ENCODE measurements at regions not wholly inside any gene's neighbourhood (a gene's known extent, or its start where the extent isn't known, plus 50 kb on each side); places are given as distances from the start of the nearest gene placed in this dataset.
A peak's percentile ranks its signal among the peaks of the same experiment; 100 is the strongest.
"Not testable (repeated sequence)": the region's sequence is repeated elsewhere in the genome, so short reads cannot be mapped to it uniquely, and the experiment has no call there.

DNA sequence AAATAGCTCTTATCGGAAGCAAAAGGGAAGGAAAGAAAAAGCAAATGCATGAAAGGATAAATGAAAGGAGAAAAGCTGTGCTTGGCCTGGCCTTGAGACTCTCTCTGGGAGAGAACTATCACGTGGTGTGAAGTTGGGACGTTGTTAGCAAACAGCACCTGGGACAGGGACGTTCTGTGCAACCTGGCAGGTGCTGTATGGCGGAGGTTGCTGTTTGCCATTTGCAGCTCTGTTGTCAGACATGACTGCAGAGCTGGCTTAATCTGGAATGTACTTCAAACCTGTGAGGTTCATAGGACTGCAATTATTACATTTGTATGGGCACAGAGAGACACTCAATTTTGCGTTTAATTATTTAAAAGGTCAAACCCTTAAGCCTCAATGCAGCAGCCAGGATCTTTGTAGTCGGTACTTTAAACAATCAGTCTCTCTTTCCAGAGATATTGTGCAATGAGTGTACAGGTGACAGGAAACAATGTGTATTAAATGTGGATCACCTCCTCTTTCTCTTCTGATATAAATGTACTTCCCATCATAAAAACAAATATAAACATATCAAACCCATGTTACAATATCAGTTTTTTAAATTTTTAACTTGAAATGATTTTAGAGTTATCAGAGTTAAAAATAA, 800.5 kb upstream of the KCND2 start:
- DNase-seq, result peak; percentile 63

DNA sequence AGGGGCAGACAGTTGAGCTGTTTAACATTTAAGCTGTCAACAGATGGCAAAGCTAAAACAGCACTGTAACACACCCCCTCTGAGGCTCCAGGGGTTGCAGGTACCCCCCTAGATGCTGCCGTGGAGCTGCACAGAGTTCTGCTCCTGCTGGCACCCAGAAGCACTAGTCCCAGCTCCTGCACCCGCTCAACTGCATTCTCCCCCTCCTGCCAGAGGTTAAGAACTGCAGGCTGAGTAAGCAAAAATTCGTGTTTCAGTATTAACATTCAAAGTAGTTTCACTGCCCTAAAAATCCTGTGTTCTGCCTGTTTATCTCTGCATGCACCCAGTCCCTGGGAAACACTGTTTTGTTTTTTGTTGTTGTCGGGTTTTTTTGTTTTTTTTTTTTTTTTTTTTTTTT, 790.8 kb upstream of the KCND2 start:
- DNase-seq, result no peak

DNA sequence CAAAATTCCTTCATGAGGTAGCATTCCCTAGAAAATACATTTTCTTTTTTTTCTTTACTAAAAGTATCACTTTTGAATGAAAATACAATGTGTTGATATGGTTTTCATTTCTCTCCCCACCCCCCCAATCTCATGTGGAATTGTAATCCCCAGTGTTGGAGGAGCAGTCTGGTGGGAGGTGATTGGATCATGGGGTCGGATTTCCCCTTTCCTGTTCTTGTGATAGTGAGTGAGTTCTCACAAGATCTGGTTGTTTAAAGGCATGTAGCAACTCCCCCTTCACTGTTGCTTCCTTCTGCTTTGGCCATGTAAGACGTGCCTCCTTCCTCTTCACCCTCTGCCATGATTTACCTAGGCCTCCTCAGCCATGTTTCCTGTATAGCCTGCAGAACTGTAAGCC, 790.3 kb upstream of the KCND2 start:
- no peak for DNase-seq

DNA sequence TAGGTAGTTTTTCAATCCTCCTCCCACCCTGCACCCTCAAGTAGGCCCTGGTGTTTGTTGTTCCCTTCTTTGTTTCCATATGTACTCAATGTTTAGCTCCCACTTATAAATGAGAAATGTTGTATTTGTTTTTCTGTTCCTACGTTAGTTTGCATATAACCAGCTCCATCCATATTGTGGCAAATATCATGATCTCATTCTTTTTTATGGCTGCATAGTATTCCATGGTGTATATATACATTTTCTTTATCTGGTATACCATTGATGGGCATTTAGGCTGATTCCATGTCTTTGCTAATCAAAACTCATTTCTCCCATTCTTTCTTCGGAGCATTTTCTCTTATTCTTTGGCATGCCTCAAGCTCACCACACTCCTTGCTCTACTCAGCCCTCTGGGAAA, 789.6 kb upstream of the KCND2 start:
- no peak for DNase-seq

DNA sequence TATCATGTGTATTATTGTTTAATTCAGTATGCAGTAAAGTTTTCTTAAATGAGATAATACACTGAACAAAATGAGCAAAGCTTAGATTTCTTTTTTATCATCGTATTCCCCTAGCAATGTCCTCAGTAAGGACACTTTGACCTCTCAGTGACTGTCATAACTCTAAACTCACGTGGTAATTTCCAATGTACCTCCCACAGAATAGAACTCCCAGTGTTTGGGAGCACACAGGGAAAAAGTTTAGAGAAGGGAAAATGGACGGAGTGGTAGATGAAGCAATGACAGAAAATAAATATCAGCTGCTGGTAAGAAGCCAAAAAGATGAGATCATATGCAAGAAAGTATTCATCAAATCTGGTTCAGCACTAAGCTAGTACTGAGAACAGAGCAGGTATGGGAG, 758.6 kb upstream of the KCND2 start:
- DNase-seq, result no peak

DNA sequence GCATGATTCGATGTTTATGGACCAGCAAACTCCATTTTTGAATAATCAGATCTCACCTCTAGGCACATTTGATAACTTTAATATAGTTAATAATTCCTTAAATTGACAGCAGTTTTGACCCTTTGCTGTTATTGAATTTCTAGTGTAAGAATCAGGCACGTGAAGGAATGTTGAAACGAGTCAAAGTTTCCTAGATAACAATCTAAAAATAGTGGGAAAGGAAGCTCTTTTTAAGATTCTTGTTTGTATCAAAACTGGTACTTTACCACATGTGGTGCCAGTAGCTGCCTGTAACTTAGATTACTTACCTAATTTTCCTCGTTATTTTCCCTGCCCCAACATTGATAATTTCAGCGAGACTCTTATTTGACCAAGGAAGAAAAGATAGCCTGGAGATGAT, 757.8 kb upstream of the KCND2 start:
- no peak for DNase-seq

DNA sequence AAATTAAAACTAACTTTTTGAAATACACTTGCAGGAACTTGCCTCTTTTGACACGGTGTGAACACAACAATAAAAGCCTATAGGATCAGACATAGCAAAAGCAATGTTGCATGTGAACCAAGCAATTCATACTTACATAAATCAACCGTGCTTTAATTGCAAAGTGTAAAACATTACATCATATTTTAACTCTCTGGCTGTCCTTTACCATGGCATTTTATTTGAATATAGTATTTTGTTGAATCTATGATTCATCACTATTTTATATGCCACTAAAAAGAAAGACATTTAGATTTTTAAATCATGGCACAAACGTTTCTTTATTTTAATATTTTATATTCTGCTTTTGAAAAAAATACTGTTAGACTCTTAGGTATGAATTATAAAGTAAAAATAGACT, 757.0 kb upstream of the KCND2 start:
- DNase-seq, result no peak

DNA sequence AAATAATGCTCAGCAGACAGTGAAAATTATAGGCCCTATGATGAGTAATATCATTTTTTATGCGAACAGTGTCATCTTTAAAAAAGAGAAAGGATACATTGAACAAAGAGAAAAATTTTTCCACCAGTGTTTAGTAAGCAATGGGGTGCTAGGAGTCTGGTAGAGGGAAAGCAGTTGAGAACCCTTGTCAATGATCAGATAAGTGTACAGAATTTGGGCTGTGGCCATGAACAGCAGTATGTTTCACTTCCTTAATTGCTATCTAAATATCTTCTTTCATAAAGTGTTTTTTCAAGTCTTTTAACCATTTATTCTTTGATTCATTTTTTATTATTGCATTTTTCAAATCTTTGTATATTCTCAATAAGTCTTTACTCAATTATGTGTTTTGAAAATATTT, 750.7 kb upstream of the KCND2 start:
- no peak for DNase-seq

DNA sequence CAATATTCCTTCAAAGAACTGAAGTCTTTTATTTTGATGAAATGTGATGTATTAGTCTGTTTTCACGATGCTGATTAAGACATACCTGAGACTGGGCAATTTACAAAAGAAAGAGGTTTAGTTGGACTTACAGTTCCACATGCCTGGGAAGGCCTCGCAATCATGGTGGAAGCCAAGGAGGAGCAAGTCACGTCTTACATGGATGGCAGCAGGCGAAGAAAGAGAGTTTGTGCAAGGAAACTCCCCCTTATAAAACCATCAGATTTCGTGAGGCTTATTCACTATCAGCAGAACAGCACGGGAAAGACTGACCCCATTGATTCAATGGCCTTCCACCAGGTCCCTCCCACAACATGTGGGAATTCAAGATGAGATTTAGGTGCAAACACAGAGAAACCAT, 750.3 kb upstream of the KCND2 start:
- no peak for DNase-seq

DNA sequence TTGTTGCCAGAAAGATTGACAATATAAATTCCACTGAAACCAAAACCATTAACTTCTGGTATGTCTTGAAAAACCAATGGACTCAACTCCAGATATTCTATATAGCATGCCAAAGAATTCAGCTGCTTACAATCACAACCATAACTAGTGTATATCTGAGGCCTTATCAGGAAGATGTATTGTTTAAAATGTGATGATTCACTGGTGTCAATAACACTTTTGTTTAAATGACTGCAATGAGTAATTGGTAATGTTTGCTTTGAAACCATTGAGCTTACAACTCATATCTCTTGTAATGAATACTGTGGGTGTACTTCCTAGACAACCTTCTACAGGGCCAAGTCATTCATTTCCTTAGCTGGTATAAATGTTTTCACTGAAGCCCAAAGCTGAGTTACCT, 727.9 kb upstream of the KCND2 start:
- DNase-seq, result no peak

DNA sequence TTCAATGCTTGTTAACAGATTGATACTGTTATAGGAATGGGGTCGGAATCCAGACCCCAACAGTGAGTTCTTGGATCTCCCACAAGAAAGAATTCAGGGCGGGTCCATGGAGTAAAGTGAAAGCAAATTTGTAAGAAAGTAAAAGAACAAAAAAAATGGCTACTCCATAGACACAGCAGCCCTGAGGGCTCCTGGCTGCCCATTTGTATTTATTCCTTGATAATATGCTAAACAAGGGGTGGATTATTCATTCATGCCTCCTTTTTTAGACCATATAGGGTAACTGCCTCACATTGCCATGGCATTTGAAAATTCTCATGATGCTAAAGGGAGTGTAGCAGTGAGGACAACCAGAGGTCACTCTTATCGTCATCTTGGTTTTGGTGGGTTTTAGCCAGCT, 717.2 kb upstream of the KCND2 start:
- no peak for DNase-seq

DNA sequence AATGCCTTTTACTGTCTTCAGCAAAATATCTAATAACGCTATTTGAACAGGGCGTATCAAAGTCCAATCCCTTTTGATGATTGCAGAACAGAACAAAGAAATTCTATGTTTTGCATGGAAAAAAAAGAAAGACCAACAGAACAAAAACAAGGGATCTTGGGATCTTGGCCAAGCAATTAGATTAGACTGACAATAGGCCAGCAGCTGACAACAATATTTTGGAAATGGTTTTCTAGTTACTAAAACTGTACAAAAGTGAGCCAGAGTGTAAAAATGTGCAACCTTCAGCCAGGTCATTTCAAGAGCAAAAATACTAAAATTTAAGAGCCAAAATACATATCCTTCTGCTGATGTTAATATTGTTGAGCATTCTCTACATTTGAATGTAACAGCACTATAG, 716.5 kb upstream of the KCND2 start:
- DNase-seq, result no peak

DNA sequence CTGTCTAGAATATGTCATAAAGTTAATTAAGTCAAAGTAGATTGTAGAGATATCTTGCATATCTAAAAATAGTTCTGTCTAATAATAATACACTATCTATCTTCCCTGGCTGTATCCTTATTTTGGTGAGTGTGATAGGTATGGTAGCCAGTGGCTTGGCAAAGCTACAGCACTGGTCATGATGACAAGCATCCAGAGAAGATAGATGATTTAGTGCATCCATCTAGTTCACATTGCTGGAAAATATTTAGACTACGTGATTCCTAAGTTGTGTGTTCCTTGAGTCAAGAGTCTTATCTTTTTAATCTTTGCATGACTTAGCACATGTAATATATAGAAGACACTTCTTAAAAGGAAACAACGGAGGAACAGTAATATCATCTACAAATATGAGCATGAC, 711.2 kb upstream of the KCND2 start:
- no peak for DNase-seq

DNA sequence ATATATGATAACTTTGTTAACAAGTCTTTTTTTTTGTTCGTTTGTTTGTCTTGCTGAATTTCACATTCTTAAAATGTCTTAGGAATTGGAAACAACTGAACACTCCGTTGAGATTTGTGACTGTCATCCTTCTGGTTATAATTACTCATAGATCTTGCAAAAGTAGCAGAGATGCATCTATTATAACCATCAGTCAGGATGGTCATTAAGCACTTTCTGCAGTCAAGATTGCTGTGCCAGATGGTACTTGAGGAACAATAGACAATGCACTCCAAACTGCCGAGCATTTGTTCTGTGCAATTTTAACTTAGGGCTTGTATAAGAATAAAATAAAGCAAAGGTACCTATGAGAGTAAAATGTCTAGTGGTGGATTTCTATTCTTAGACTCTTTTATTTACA, 710.1 kb upstream of the KCND2 start:
- DNase-seq, result no peak

DNA sequence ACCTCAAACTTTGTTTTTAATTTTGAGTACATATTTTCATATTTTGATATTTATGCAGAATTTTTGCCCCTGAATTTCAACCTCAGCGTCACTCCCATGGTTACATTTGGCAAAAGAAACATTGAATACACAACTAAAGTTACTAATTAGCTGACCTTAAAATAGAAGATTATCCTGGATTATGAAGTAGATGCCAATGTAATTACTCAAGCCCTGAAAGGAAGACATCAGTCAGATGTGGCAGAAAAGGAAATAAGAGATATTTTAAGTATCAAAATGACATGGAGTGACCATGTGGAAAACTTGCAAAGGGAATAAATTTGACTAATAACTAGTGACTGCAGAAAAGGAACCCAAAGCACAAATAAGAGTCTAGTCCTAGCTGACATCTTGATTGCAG, 701.3 kb upstream of the KCND2 start:
- DNase-seq, result no peak

DNA sequence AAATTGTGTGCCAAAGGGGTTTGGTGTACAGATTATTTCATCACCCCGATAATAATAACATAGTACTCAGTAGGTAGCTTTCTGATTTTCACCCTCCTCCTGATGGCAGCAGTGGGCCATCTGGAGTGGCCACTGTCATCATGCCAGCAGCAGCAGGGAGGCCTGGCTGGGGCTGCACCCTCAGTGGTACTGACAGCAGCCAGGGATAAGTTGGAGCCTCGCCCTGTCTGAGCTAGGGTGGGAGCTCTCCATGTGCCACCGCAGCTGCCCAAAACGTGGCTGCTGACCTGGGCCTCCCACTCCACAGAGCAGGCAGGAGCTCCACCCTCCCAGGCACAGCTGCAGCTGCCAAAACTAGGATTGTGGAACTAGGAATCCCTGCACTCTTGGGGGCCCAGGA, 700.8 kb upstream of the KCND2 start:
- DNase-seq, result no peak

DNA sequence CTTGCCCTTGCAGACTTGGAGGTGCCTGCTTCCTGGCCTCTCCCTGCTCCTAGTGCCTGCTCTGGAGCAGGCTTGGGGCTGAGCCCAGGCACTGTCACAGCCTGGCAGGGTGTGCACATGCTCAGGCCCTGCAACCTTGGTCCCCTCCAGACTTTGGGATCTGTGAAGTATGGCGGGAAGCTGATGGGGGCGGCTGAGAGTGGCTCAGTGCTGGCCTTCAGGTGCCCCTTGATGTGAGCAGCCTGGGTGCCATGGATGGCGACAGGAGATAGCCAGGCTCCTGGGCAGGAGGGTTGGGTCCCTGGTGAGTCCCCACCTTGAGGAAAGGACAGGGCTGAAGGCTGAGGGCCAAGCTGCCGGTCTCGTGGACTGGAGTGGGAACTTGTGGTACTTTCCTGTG, 700.4 kb upstream of the KCND2 start:
- no peak for DNase-seq

DNA sequence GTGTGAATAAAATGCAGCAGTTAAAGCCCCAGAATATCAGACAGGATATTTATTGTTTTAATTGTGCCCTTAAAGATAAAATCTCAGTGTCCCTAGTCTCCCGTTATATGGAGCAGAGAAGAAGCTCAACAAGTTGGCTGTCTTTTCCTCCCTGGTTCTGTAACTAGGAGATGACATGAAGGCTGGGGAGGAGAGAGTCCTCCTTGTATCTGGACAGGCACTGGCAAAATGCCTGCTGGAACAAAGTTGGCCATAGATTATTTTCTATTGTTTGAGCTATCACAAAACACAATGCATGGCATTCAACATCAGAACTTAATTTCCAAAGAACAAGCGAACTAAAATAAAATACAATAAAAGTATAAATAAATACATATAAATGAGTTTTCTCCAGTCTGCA, 694.9 kb upstream of the KCND2 start:
- no peak for DNase-seq

DNA sequence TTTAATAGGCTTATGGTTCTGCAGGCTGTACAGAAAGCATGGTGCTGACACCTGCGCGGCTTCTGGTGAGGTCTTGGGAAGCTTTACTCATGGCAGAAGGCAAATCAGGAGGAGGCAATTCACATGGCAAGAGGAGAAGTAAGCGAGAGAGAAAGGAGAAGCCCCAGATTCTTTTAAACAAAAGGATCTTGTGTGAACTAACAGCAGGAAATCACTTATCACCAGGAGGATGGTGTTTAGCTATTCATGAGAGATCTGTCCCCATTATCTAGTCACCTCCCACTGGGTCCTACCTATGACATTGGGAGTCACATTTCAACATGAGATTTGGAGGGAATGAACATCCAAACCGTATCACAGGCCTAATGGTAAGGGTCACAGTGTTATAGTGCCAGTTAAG, 678.0 kb upstream of the KCND2 start:
- DNase-seq, result no peak

DNA sequence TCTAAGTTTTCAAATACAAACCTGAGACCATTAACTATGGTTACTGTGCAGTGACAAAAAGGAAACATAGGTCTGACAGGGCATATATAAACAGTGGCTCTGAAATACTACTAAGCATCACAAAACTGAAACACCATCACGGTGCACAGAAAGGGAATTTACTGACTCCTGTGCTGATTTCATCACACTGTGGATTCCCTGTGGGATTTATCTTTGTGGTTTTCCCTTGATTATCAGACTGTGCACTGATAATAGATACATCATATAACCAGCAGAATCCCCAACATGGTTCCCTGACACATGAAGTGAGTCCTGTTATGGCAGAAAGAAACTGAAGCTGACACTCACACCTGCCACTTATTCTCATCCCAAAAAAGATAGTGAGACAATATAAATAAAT, 676.3 kb upstream of the KCND2 start:
- no peak for DNase-seq

DNA sequence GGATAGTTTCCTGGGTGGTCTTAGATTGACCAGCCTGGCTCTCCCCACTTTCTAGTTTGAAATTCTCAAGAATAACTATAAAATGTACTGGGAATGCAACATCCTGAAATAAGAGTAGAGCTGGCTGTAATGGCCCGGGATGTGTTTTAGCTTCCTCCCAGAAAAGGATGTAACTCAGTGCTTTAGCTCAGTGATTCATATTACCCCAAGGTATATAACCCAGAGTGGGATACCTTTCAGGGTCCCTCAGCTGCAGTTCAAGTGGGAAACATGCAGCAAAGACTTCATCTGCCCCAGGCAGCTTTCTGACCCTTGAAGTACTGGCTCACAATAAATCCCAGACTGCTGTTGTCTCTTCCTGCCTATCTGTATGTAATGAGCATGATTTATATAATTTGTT, 666.7 kb upstream of the KCND2 start:
- DNase-seq, result no peak

DNA sequence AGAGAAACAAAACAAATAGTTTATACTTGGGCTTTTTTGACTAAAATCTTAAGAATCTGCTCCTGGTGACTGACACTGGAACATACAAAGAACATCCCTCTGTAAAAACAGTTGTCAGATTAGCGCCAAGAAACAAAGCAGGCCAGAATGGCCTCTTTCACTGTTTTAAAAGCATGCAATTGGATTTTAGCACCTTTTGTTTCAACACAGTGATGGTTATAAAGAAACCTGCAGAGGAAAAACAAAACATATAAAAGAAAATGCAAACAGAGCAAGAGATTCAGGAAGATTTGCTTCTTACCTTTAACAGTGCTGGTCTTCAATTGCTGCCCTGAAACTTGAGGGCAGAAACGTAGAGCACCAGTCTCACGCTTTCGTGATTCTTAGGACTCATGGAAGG, 652.2 kb upstream of the KCND2 start:
- DNase-seq, result no peak

DNA sequence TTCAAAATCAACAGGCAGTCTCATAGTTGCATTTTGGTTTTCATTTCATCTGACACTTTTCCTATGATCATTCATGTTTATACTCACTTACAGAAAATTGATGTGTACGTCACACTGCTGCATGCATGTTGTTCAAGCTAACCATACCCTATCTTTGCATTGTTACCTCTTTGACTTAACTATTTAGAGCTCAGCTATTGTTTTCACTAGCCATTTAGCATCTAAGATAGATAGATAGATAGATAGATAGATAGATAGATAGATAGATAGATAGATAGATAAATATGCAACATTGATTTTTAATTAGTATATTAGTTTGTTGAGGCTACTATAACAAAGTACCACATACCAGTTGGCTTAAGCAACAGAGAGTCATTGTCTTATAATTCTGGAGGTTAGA, 649.5 kb upstream of the KCND2 start:
- no peak for DNase-seq

DNA sequence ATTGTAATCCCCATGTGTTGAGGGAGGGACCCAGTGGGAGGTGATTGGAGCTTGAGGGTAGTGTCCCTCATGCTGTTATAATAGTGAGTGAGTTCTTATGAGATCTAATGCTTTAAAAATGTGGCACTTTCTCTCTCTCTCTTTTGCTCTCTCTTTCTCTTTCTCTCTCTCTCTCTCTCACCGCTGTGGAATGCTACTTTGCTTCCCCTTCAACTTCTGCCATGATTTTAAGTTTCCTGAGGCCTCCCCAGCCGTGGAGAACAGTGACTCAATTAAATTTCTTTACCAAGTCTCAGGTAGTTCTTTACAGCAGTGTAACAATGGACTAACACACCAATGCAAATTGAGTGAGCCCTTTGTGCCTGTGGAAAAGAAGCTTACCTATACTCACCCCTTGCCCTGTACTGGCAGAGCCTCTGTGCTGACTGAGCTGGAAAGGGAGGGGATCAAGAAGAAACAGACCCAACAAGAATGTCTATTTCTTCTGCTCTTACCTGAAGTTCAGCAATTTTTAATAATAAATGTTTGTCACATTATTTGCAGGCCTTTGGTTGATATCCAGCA, 642.5 kb upstream of the KCND2 start:
- no peak for DNase-seq

DNA sequence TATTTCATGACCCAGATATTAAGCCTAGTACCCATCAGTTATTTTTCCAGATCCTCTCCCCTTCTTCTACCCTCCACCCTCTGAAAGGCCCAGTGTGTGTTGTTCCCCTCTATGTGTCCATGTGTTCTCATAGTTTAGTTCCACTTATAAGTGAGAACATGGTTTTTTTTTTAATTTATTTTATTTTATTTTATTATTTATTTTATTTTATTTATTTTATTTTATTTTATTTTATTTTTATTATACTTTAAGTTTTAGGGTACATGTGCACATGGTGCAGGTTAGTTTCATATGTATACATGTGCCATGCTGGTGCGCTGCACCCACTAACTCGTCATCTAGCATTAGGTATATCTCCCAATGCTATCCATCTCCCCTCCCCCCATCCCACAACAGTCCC, 639.2 kb upstream of the KCND2 start:
- DNase-seq, result not testable (repeated sequence)

DNA sequence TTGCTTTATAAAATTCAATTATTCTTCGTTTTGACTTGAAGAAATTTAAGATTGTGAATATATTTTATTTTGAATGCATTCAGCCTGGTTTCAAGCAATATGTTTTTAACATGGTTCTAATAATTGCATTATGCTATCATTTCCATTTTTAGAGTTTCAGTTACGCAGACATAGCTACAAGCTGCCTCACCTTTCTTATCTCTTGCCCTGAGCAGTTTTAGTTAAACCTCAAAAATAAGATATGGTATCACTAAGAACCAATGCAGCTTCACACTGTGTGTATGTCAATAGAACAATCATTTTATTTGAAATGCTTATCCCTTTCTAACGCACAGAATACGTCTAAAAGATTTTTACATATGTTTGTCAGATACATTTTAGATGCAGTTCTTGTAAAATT, 632.6 kb upstream of the KCND2 start:
- DNase-seq, result no peak

Measured in NCI-H510A (cell line).